Breast epithelium (tissue), 4 donors: ENCODE measurements at regions not wholly inside any gene's neighbourhood (a gene's known extent, or its start where the extent isn't known, plus 50 kb on each side); places are given as distances from the start of the nearest gene placed in this dataset.

ENCODE experiments used
- DNase-seq, 2 donors: peaks; one replicate each; pipeline ENCODE4 v3.0.0-alpha.2; 2019; ENCODE audit warnings: low spot score in 2 of 2
- H3K27ac ChIP-seq, 2 donors: fragments of 200-600 bp; sonication (generic) in 1 of 2; one replicate each; pipeline ENCODE4 v1.5.1; 2016 to 2019; ENCODE audit warnings: mild to moderate bottlenecking in 1 of 2
- H3K27me3 ChIP-seq, 2 donors: fragments of 200-600 bp; sonication (generic) in 1 of 2; one replicate each; pipeline versions ENCODE4 v1.5.1 to v1.6.0; 2017 to 2019; ENCODE audit warnings: control low read depth in 1 of 2, mild to moderate bottlenecking in 1 of 2
- H3K36me3 ChIP-seq: fragments of 200-600 bp; one replicate; pipeline ENCODE4 v1.5.1; 2019
- H3K4me1 ChIP-seq, 2 donors: fragments of 200-600 bp; sonication (generic); one replicate each; pipeline ENCODE4 v1.5.1; 2016 to 2019; ENCODE audit warnings: control low read depth in 1 of 2
- H3K4me3 ChIP-seq, 3 donors: fragments of 200-600 bp; sonication (generic); 1 replicate in 2 of 3; 2 replicates in 1 of 3; pipeline ENCODE4 v1.5.1; 2016 to 2019; ENCODE audit warnings: mild to moderate bottlenecking in 3 of 3, moderate library complexity in 2 of 3
- H3K9me3 ChIP-seq, 2 donors: fragments of 200-600 bp; sonication (generic) in 1 of 2; one replicate each; pipeline ENCODE4 v1.5.1; 2016 to 2019; ENCODE audit warnings: control low read depth in 1 of 2
- CTCF ChIP-seq, 3 donors: fragments of 450-650 bp; IDR thresholded peaks; one replicate each; pipeline ENCODE4 v1.5.1; 2016 to 2017; ENCODE audit warnings: antibody characterized with exemption in 3 of 3, mild to moderate bottlenecking in 3 of 3, moderate library complexity in 3 of 3
- POLR2A ChIP-seq: fragments of 450-650 bp; IDR thresholded peaks from one replicate; pipeline ENCODE4 v1.6.1; 2016; ENCODE audit warnings: antibody characterized with exemption, mild to moderate bottlenecking, moderate library complexity
- POLR2AphosphoS5 ChIP-seq, 3 donors: sonication (generic); formaldehyde crosslinking; IDR thresholded peaks; one replicate each; pipeline ENCODE4 v1.6.1; 2017; ENCODE audit warnings: antibody characterized with exemption in 3 of 3
- intact Hi-C: fragments of 100-400 bp; cut with DNase I; formaldehyde crosslinking; loops from one replicate; pipeline ENCODE4 v1.15.1; 2023; ENCODE audit warnings: low total_unique reads

- Histone ChIP-seq H3K27ac (no peak overlapping the region), H3K36me3 (no peaks in the 10 kb centered on the region), H3K9me3 (no peaks in the 10 kb centered on the region), H3K4me1 (no peaks in the 10 kb centered on the region), H3K27me3 (no peaks in the 10 kb centered on the region), H3K4me3 (no peak overlapping the region)
- no peak for DNase-seq
- TF ChIP-seq CTCF (IDR thresholded peaks at IDR 0.05): no peak
- no peak for TF ChIP-seq POLR2AphosphoS5 (IDR thresholded peaks at IDR 0.05)
- intact Hi-C loops: no loop called here
These were observed 318.3 kb upstream of the GATB start for GRCh38 chr4:152079079-152079478.

GRCh38 chr4:152077582-152077981 lies 316.8 kb upstream of the GATB start:
- Histone ChIP-seq H3K4me3 (no peak overlapping the region), H3K36me3 (no peaks in the 10 kb centered on the region), H3K27me3 (no peaks in the 10 kb centered on the region), H3K27ac (no peak overlapping the region), H3K9me3 (no peaks in the 10 kb centered on the region), H3K4me1 (no peaks in the 10 kb centered on the region)
- TF ChIP-seq CTCF (IDR thresholded peaks at IDR 0.05) (no peak), POLR2AphosphoS5 (IDR thresholded peaks at IDR 0.05) (no peak), POLR2A (no peak)
- intact Hi-C loops: no loop called here
- no peak for DNase-seq

- intact Hi-C loops: no loop called here
- Histone ChIP-seq H3K27ac (no peak overlapping the region), H3K4me3 (no peak overlapping the region), H3K27me3 (no peaks in the 10 kb centered on the region), H3K9me3 (no peaks in the 10 kb centered on the region), H3K36me3 (no peaks in the 10 kb centered on the region), H3K4me1 (no peaks in the 10 kb centered on the region)
- no peak for TF ChIP-seq POLR2A
- DNase-seq: no peak
These were observed 314.6 kb upstream of the GATB start for GRCh38 chr4:152075253-152075928.

- Histone ChIP-seq H3K27ac (no peak overlapping the region), H3K9me3 (no peaks in the 10 kb centered on the region), H3K36me3 (no peaks in the 10 kb centered on the region), H3K4me1 (no peaks in the 10 kb centered on the region), H3K4me3 (no peak overlapping the region), H3K27me3 (no peaks in the 10 kb centered on the region)
- DNase-seq: no peak
- TF ChIP-seq POLR2A: no peak
- no peak for TF ChIP-seq POLR2AphosphoS5 (IDR thresholded peaks at IDR 0.05)
- TF ChIP-seq CTCF (IDR thresholded peaks at IDR 0.05): no peak
- intact Hi-C loops: no loop called here
These were observed 313.8 kb upstream of the GATB start for GRCh38 chr4:152074573-152074972.

- TF ChIP-seq POLR2AphosphoS5 (IDR thresholded peaks at IDR 0.05) (no peak), POLR2A (no peak), CTCF (IDR thresholded peaks at IDR 0.05) (no peak)
- no peak overlapping the region for H3K27ac ChIP-seq
- intact Hi-C loops: no loop called here
These were observed 313.3 kb upstream of the GATB start for GRCh38 chr4:152074088-152074437.

More at GRCh38 chr4:152074088-152074437, 313.3 kb upstream of the GATB start:
- DNase-seq: no peak
- no peaks in the 10 kb centered on the region for H3K27me3 ChIP-seq
- H3K4me3 ChIP-seq: no peak overlapping the region
- no peaks in the 10 kb centered on the region for H3K36me3 ChIP-seq
- no peaks in the 10 kb centered on the region for H3K4me1 ChIP-seq
- H3K9me3 ChIP-seq: no peaks in the 10 kb centered on the region
